NCI-H146 treated with DMSO at 0.1 percent for 48 hours (cell line): ENCODE measurements at regions not wholly inside any gene's neighbourhood (a gene's known extent, or its start where the extent isn't known, plus 50 kb on each side); places are given as distances from the start of the nearest gene placed in this dataset.
"Not testable (repeated sequence)": the region's sequence is repeated elsewhere in the genome, so short reads cannot be mapped to it uniquely, and the experiment has no call there.

Experiments
- DNase-seq: peaks from one replicate; lab custom pipeline; 2025; ENCODE audit not compliant: unreplicated experiment; lab: John Stamatoyannopoulos, UW

DNA sequence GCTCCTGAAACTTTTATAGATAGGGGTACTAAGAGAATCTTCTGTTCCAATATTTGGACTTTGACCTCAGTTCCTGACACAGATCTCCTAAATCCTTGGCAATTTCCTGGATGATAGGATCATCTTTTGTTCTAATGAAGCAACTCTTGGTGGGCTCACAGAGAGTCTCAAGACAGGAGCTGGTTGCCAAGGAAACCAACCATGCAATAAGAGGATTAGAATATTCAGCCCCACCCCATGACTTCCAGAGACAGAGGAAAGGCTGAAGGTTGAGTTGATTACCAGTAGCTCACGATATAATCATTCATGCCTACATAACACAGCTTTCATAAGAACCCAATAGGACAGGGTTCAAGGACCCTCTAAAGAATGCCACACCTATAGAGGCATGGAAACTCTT is 2050.2 kb upstream of the CDH6 start:
- no peak for DNase-seq

- DNase-seq = no peak
Measured at GRCh38 chr5:29134418-29134817, 2059.1 kb upstream of the CDH6 start.

GRCh38 chr5:29131285-29131684 is 2062.2 kb upstream of the CDH6 start:
- no peak for DNase-seq

- DNase-seq = no peak
Measured at GRCh38 chr5:29130786-29131185, 2062.7 kb upstream of the CDH6 start.

DNA sequence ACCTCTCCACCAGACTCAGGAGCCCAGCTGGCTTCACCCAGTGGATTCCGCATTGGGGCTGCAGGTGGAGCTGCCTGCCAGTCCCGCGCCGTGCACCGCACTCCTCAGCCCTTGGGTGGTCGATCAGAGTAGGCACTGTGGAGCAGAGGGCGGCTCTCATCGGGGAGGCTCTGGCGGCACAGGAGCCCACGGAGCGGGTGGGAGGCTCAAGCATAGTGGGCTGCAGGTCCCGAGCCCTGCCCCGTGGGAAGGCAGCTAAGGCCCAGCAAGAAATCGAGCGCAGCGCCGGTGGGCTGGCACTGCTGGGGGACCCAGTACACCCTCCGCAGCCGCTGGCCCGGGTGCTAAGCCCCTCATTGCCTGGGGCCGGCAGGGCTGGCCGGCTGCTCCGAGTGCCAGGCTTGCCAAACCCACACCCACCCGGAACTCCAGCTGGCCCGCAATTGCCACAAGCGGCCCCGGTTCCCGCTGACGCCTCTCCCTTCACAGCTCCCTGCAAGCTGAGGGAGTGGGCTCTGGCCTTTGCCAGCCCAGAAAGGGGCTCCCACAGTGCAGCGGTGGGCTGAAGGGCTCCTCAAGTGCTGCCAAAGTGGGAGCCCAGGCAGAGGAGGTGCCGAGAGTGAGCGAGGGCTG is 2065.8 kb upstream of the CDH6 start:
- not testable (repeated sequence) for DNase-seq

GRCh38 chr5:29126462-29126861 is 2067.0 kb upstream of the CDH6 start:
- not testable (repeated sequence) for DNase-seq

- no peak for DNase-seq
Measured at GRCh38 chr5:29122306-29122705, 2071.2 kb upstream of the CDH6 start.

DNA sequence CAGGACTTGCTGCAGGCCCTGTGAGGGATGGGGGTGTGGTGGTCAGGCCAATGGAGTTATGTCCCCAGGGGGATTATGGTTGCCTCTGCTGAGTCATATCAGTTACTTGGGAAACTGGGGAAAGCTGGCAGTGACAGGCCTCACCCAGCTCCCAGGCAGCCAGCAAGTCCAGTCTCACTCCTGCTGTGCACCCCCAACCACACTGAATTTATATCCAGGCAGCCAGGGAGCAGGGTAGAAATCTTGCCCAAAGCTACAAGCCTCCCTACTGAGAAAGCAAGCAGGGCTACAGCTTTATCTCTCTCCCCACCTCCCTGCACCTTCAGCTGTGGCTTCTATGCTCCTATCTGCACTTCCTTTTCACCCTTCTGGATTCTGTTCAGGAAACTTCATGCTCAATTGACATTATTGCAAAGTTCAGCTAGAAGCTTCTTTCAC is 2076.0 kb upstream of the CDH9 start:
- DNase-seq = no peak

DNA sequence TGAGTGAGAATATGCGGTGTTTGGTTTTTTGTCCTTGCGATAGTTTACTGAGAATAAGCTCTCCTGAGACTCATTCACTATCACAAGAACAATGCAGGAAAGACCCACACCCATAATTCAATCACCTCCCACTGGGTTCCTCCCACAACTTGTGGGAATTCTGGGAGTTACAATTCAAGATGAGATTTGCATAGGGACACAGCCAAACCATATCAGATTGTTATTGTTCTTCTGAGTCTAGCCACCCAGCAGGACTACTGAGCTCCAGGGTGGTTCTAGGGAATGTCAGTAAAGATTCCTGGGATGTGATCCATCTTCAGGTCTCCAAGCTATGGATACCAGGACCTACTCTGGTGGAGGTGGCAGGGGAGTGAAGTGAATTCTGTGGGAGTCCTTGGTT is 2075.1 kb upstream of the CDH9 start:
- no peak for DNase-seq

DNA sequence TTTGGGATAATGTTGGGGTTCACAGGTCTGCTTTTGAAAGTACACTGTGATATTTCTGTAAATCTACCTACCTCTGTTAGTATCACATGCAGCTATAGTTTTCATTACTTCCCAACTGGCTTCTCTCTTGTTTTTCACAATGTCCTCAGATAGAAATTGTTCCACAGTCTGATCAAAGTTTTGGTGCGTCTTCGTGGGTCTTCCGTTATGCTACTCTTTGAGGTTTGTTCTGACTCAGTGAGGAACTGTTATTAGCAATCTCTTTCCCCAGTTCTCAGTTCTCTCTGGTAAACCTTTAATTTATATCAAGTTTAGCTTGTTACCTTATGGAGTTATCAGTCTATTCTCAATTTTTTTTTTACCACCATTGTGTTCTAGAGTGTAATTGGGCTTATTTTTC is 2061.2 kb upstream of the CDH9 start:
- DNase-seq = no peak

- no peak for DNase-seq
Measured at GRCh38 chr5:29089591-29090130, 2051.3 kb upstream of the CDH9 start.

GRCh38 chr5:29085142-29085541 is 2046.8 kb upstream of the CDH9 start:
- no peak for DNase-seq

DNA sequence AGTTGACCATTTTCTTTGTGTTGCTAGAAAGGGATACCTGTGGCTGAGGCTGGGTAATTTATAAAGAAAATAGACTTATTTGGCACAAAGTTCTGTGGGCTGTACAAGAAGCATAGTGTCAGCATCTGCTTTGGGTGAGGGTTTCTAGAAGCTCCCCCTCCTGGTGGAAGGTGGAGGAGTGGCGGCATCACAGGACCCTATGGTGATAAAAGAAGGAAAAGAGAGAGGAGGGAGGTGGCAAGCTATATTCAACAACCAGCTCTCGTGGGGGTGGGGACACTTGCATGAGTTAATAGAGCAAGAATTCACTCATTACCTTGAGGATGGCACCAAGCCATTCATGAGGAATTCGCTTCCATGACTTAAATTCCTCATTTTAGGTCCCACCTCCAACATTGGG is 2041.4 kb upstream of the CDH9 start:
- DNase-seq = no peak

- no peak for DNase-seq
Measured at GRCh38 chr5:29077451-29077850, 2039.1 kb upstream of the CDH9 start.

- no peak for DNase-seq
Measured at GRCh38 chr5:29069104-29069402, 2030.7 kb upstream of the CDH9 start.

- peak; percentile 55 for DNase-seq
Measured at GRCh38 chr5:29061381-29061780, 2023.0 kb upstream of the CDH9 start.

DNA sequence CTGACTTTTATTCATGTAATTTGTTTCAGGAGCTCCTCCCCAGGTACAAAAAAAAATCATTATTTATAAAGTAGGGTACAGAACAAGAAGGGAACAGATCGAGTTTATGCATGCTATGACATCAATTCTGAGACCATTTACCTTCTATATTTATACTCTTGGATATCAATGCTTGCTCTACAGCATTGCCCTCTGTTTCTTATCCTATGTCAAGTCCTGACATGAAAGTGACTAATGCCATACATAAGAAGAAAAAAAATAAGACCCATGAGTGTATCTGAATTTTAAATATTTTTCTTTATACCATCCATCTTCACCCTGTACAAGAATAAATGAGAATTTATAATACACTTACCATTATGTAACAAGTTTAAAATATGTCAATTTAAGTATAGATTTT is 2016.3 kb upstream of the CDH9 start:
- DNase-seq = no peak

DNA sequence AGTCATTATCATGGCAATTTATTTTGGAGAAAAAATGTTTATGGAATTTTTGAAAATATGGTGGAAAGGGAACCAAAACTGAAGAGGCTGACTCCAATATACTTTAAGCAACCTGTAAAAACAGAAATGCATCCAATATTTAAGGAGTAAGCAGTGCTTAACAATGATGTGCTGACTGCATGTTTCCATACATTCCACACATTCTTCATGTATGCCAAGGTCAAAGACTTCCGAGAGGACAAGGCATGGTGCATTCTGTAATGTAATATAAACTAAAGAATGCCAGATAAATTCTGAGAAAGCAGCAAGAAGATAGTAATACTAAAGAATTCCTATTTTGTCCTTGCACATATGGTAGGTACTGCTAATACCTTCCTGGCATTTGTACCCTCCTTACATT is 2015.9 kb upstream of the CDH9 start:
- no peak for DNase-seq

DNA sequence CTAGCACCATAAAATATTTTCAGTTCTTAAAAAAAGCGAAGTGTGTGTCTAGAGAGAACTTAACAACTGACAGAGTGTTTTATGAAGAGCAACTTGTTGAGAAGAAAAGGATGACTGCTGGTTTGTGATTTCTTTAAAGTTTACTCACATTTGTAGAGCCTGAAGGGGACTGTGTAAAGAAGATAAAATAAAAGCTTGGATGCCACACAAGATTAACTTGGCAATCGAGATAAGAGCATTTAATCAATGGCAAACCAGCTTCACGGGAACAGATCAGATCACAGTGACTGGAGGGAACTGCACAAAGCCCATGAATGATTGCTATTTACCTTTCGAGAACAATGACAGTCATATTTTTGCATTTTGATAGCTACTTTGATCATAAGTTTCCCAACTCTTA is 2013.1 kb upstream of the CDH9 start:
- peak; percentile 38 for DNase-seq

DNA sequence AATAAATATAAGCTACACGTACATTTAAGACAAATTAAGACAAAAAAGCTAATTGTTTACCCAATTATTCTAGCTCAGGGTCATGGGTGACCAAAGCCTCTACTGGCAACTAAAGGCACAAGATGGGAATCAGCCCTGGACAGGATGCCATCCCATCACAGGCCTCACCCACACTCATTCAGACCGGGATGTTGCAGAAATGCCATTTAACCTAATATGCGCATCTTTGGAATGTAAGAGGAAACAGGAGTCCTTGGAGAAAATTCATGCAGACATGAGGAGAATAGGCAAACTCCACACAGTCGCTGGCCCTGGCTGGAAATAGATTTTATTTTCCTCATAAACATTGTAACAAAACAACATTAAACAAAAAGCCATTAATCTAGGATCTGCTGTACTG is 2003.8 kb upstream of the CDH9 start:
- no peak for DNase-seq

GRCh38 chr5:29040404-29040803 is 2002.0 kb upstream of the CDH9 start:
- no peak for DNase-seq

DNA sequence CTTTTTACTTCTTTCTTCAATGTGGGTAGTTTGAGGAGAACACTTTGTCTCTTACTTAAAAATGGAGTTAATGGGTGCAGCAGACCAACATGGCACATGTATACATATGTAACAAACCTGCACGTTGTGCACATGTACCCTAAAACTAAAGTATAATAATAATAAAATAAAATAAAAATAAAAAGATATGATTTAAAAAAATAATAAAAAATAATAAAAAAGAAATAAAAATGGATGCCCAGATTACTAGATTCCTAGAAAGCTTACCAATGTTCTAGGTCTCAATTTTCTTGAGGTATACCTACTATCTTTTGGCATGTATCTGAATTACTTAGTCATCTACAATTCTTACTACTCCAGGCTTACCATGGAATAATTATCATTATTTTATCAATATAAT is 2001.6 kb upstream of the CDH9 start:
- DNase-seq = no peak

GRCh38 chr5:29037716-29038115 is 1999.3 kb upstream of the CDH9 start:
- no peak for DNase-seq
